Naive thymus-derived CD8-positive, alpha-beta T cell (primary cell): ENCODE measurements at regions not wholly inside any gene's neighbourhood (a gene's known extent, or its start where the extent isn't known, plus 50 kb on each side); places are given as distances from the start of the nearest gene placed in this dataset.

Source experiments
- ATAC-seq, 2 donors: fragments of 150-1000 bp; cut with Tn5 transposase in 1 of 2; sonication (Bioruptor Pico), chemical (Tn5 transposase) in 1 of 2; 1 replicate in 1 of 2; 2 replicates in 1 of 2; pipeline ENCODE4 v1.10.0; 2021; ENCODE audit warnings: mild to moderate bottlenecking in 2 of 2, moderate library complexity in 2 of 2
- POLR2A ChIA-PET: fragments of 350-600 bp; sonication (Branson Sonifier 250); formaldehyde crosslinking; loops from one replicate; lab custom pipeline; 2021; ENCODE audit warnings: antibody characterized with exemption; lab: Charles Lee
- DNase-seq, 10 donors: peaks; one replicate each; pipeline versions ENCODE4 v3.0.0 to v3.0.0-alpha.2; 2020 to 2022
- H3K27ac Mint-ChIP-seq, 10 donors: one replicate each; pipeline ENCODE4 v1.8.0; 2020 to 2022; ENCODE audit warnings: mild to moderate bottlenecking in 10 of 10, mixed read lengths in 10 of 10, moderate library complexity in 4 of 10, inconsistent platforms in 1 of 10
- H3K27me3 Mint-ChIP-seq, 5 donors: one replicate each; pipeline ENCODE4 v1.8.0; 2021 to 2022; ENCODE audit warnings: mixed read lengths in 5 of 5
- H3K36me3 Mint-ChIP-seq, 3 donors: one replicate each; pipeline ENCODE4 v1.8.0; 2020 to 2022; ENCODE audit warnings: mixed read lengths in 3 of 3, mild to moderate bottlenecking in 2 of 3, inconsistent platforms in 1 of 3
- H3K4me1 Mint-ChIP-seq, 4 donors: one replicate each; pipeline ENCODE4 v1.8.0; 2021 to 2022; ENCODE audit warnings: mixed read lengths in 4 of 4
- H3K4me3 Mint-ChIP-seq, 10 donors: one replicate each; pipeline ENCODE4 v1.8.0; 2020 to 2022; ENCODE audit warnings: mild to moderate bottlenecking in 10 of 10, mixed read lengths in 10 of 10, moderate library complexity in 6 of 10, inconsistent platforms in 1 of 10
- H3K9me3 Mint-ChIP-seq, 9 donors: one replicate each; pipeline ENCODE4 v1.8.0; 2020 to 2022; ENCODE audit warnings: mixed read lengths in 9 of 9, mild to moderate bottlenecking in 3 of 9, inconsistent platforms in 1 of 9, moderate library complexity in 1 of 9

GRCh38 chr2:187976259-187976985 is 315.3 kb upstream of the GULP1 start:
- POLR2A ChIA-PET = no interaction called here
- no peak for DNase-seq
- Mint-ChIP-seq H3K36me3 (no peaks in the 10 kb centered on the region), H3K4me1 (no peaks in the 10 kb centered on the region), H3K27ac (no peak overlapping the region), H3K4me3 (no peak overlapping the region), H3K27me3 (no peaks in the 10 kb centered on the region), H3K9me3 (no peaks in the 10 kb centered on the region)
- no peak for ATAC-seq

- Mint-ChIP-seq H3K9me3 (no peaks in the 10 kb centered on the region), H3K4me3 (no peak overlapping the region), H3K36me3 (no peaks in the 10 kb centered on the region), H3K27me3 (no peaks in the 10 kb centered on the region), H3K27ac (no peak overlapping the region), H3K4me1 (no peaks in the 10 kb centered on the region)
- POLR2A ChIA-PET = no interaction called here
- DNase-seq (no peak), ATAC-seq (no peak)
These were observed 314.7 kb upstream of the GULP1 start for GRCh38 chr2:187976986-187977333.

- peaks cover 0 to under 1% (median 0%) of the 10 kb centered on the region in 5 donors for H3K27me3 Mint-ChIP-seq
- ATAC-seq (no peak), DNase-seq (no peak)
- POLR2A ChIA-PET = no interaction called here
- no peaks in the 10 kb centered on the region for H3K9me3 Mint-ChIP-seq
- peak overlapping the region in 1 of 10 donors; percentile 6 for H3K27ac Mint-ChIP-seq
- H3K4me3 Mint-ChIP-seq = no peak overlapping the region
- no peaks in the 10 kb centered on the region for H3K36me3 Mint-ChIP-seq
- peaks cover 0 to 4% (median 0%) of the 10 kb centered on the region in 4 donors for H3K4me1 Mint-ChIP-seq
These were observed 313.3 kb upstream of the GULP1 start for GRCh38 chr2:187978356-187978755.

DNA sequence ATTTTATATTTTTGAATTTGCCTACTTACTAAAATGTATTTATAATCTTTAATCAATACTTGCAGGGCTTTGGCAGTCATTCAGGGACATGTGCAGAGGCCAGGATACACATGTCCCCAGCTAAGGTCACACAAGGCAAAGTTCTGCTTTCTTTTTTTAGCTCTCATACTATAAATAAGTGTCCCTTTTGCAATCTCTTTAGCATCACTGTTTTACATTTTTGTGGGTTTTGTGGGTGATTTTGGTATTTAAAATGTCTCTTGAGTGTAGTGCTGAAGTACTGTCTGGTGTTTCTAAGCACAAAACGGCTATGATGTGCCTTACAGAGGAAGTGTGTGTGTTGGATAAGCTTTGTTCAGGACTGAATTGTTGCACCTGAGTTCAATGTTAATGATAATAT is 309.0 kb upstream of the GULP1 start:
- Mint-ChIP-seq H3K4me1 (peaks cover 0 to 8% (median 0%) of the 10 kb centered on the region in 4 donors), H3K9me3 (no peaks in the 10 kb centered on the region), H3K4me3 (no peak overlapping the region), H3K27ac (no peak overlapping the region), H3K36me3 (no peaks in the 10 kb centered on the region), H3K27me3 (peaks cover 0 to 4% (median 0%) of the 10 kb centered on the region in 5 donors)
- DNase-seq (no peak), ATAC-seq (no peak)
- POLR2A ChIA-PET = no interaction called here

DNA sequence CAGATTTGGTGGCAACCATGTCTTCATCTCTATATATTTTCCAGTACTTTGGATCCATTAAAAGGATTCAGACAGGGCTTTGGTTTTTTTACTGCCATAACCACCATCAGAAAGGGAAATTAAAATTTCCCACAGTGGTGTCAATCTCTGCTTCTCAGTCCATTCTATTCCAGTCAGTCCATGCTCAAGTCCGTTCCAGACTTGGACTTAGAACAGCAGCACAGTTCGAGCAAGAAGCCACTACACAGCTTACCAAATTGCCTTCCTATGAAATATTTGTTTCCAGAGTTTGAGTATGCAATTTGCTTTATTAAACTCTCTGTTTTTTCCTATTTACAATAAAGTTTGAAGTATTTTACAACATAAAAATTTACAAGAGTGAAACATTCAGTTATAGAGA is 306.5 kb upstream of the GULP1 start:
- H3K36me3 Mint-ChIP-seq = no peaks in the 10 kb centered on the region
- POLR2A ChIA-PET = no interaction called here
- no peak for DNase-seq
- H3K27me3 Mint-ChIP-seq = peaks cover 0 to 6% (median 0%) of the 10 kb centered on the region in 5 donors
- no peak overlapping the region for H3K27ac Mint-ChIP-seq
- H3K4me1 Mint-ChIP-seq = peaks cover 8 to 27% (median 18%) of the 10 kb centered on the region in 4 donors
- no peaks in the 10 kb centered on the region for H3K9me3 Mint-ChIP-seq
- H3K4me3 Mint-ChIP-seq = no peak overlapping the region
- ATAC-seq = no peak

DNA sequence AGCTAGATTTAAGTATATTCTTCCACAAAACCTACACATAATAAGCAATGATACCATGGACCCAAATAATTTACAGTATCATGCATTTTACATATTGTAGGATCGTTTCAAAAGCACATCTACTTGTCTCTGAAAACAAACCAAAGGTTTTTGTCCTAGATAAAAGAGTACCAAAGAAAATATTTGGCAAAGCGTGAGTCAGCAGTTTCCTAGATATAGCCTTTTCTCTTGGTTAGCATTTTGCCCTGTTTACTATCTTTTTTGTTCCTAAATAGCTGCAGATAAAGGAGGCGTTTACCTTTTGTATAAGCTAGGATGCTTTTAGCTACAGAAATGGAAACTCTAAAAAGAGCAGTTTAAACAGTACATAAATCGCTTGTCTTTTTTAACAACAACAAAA is 305.8 kb upstream of the GULP1 start:
- Mint-ChIP-seq H3K4me1 (peaks cover 11 to 32% (median 23%) of the 10 kb centered on the region in 4 donors), H3K36me3 (no peaks in the 10 kb centered on the region), H3K4me3 (no peak overlapping the region), H3K27ac (no peak overlapping the region), H3K27me3 (peaks cover 0 to 6% (median 0%) of the 10 kb centered on the region in 5 donors), H3K9me3 (no peaks in the 10 kb centered on the region)
- POLR2A ChIA-PET = no interaction called here
- ATAC-seq (no peak), DNase-seq (no peak)

GRCh38 chr2:187986390-187987105 is 305.1 kb upstream of the GULP1 start:
- H3K4me3 Mint-ChIP-seq = no peak overlapping the region
- DNase-seq (no peak), ATAC-seq (no peak)
- H3K27ac Mint-ChIP-seq = no peak overlapping the region
- H3K36me3 Mint-ChIP-seq = no peaks in the 10 kb centered on the region
- H3K4me1 Mint-ChIP-seq = peaks cover 11 to 34% (median 25%) of the 10 kb centered on the region in 4 donors
- POLR2A ChIA-PET = no interaction called here
- H3K9me3 Mint-ChIP-seq = no peaks in the 10 kb centered on the region
- peaks cover 0 to 9% (median 0%) of the 10 kb centered on the region in 5 donors for H3K27me3 Mint-ChIP-seq

- ATAC-seq (no peak), DNase-seq (no peak)
- H3K36me3 Mint-ChIP-seq = no peaks in the 10 kb centered on the region
- POLR2A ChIA-PET = no interaction called here
- H3K9me3 Mint-ChIP-seq = no peaks in the 10 kb centered on the region
- peak overlapping the region in 1 of 10 donors; percentile 67 for H3K27ac Mint-ChIP-seq
- peak overlapping the region in 7 of 10 donors; percentile 11 to 77 (median 66) for H3K4me3 Mint-ChIP-seq
- H3K4me1 Mint-ChIP-seq = peaks cover 11 to 43% (median 23%) of the 10 kb centered on the region in 4 donors
- H3K27me3 Mint-ChIP-seq = peaks cover 0 to 17% (median 0%) of the 10 kb centered on the region in 5 donors
These were observed 303.3 kb upstream of the GULP1 start for GRCh38 chr2:187988348-187988747.

- Mint-ChIP-seq H3K4me1 (peaks cover 11 to 50% (median 21%) of the 10 kb centered on the region in 4 donors), H3K36me3 (no peaks in the 10 kb centered on the region), H3K9me3 (no peaks in the 10 kb centered on the region), H3K27ac (peak overlapping the region in 3 of 10 donors; percentile 23 to 68 (median 51)), H3K4me3 (peak overlapping the region in 9 of 10 donors; percentile 16 to 79 (median 55)), H3K27me3 (peaks cover 0 to 14% (median 2%) of the 10 kb centered on the region in 5 donors)
- POLR2A ChIA-PET = no interaction called here
- ATAC-seq (peak; percentile 73 to 80), DNase-seq (peak in 3 of 10 donors; percentile 12 to 35 (median 17))
These were observed 301.6 kb upstream of the GULP1 start for GRCh38 chr2:187989925-187990623.

GRCh38 chr2:187991389-187991788 is 300.3 kb upstream of the GULP1 start:
- POLR2A ChIA-PET = no interaction called here
- peaks cover 11 to 52% (median 21%) of the 10 kb centered on the region in 4 donors for H3K4me1 Mint-ChIP-seq
- peaks cover 0 to 20% (median 8%) of the 10 kb centered on the region in 5 donors for H3K27me3 Mint-ChIP-seq
- no peak for ATAC-seq
- no peaks in the 10 kb centered on the region for H3K9me3 Mint-ChIP-seq
- DNase-seq = no peak
- no peak overlapping the region for H3K4me3 Mint-ChIP-seq
- H3K36me3 Mint-ChIP-seq = no peaks in the 10 kb centered on the region
- no peak overlapping the region for H3K27ac Mint-ChIP-seq

DNA sequence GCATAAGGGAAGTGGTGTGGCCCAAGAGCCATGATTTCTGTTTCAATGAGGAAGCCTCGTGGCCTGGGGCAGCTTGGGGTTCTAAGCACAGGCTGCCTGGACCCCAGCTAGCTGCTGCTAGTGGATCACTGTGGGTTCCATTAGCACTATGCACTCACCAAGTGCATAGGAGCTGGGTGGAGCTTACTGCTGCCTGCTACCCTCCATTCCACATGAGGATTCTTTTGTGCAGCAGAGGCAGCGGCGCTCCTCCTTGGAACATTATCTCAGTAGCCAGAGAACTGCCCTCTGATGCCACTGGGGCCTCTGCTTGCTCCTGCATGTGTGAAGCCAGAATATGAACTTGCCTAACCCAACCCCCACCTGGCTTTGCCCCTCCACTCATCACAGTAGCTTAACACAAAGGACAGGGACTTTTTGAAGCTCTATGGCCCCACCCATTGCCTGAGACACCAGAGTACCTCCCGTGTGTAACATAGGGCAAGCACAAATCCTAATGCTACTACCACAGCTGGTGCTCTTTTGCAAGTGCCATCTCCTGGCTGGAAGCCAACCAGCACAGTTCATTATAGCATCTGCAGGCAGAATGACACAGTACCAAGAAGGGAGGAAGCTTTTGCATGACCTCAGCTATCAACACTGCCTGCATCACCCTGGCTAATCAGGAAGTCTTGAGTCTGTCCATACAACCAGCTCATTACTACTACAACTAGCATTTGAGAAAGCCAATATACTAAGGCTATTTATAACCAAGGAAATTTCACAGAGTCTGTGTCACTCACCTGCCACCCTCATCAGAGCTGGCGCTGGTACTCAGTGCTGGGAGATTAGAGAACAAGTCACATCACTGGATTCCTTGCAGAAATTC is 297.0 kb upstream of the GULP1 start:
- no peak overlapping the region for H3K4me3 Mint-ChIP-seq
- POLR2A ChIA-PET = no interaction called here
- ATAC-seq (no peak), DNase-seq (peak in 1 of 10 donors; percentile 17)
- peaks cover 5 to 36% (median 9%) of the 10 kb centered on the region in 4 donors for H3K4me1 Mint-ChIP-seq
- no peak overlapping the region for H3K27ac Mint-ChIP-seq
- no peaks in the 10 kb centered on the region for H3K36me3 Mint-ChIP-seq
- no peaks in the 10 kb centered on the region for H3K9me3 Mint-ChIP-seq
- peaks cover 2 to 20% (median 12%) of the 10 kb centered on the region in 5 donors for H3K27me3 Mint-ChIP-seq

GRCh38 chr2:187995556-187995955 is 296.1 kb upstream of the GULP1 start:
- Mint-ChIP-seq H3K27ac (peak overlapping the region in 1 of 10 donors; percentile 9), H3K9me3 (peaks cover 0 to 2% (median 0%) of the 10 kb centered on the region in 9 donors), H3K4me1 (peaks cover 0 to 28% (median under 1%) of the 10 kb centered on the region in 4 donors), H3K36me3 (no peaks in the 10 kb centered on the region), H3K27me3 (peaks cover 2 to 20% (median 12%) of the 10 kb centered on the region in 5 donors), H3K4me3 (no peak overlapping the region)
- no peak for ATAC-seq
- DNase-seq = no peak
- POLR2A ChIA-PET = no interaction called here
